ENCODE measurements at regions not wholly inside any gene's neighbourhood (a gene's known extent, or its start where the extent isn't known, plus 50 kb on each side); places are given as distances from the start of the nearest gene placed in this dataset.

GRCh38 chr1:217027403-217028080 lies 304.3 kb upstream of the ESRRG start:
- no peak overlapping the region for H3K4me3 ChIP-seq (ENCODE audit: low read length)
- ChIA-PET POLR2A (no interaction called here), CTCF (no interaction called here)
- H3K27ac Mint-ChIP-seq, result no peak overlapping the region
- peaks cover 0 to 8% (median 6%) of the 10 kb centered on the region in 5 donors for H3K9me3 Mint-ChIP-seq
- H3K27ac ChIP-seq (ENCODE audit: low read depth, low read length), result no peak overlapping the region
- no peaks in the 10 kb centered on the region for H3K4me1 Mint-ChIP-seq
- H3K36me3 ChIP-seq (ENCODE audit: insufficient read depth, low read length), result no peaks in the 10 kb centered on the region
- H3K9me3 ChIP-seq (ENCODE audit: low read length), result no peaks in the 10 kb centered on the region
- no peaks in the 10 kb centered on the region for H3K36me3 Mint-ChIP-seq
- no peak overlapping the region for H3K4me3 Mint-ChIP-seq
- H3K27me3 Mint-ChIP-seq, result no peaks in the 10 kb centered on the region
- H3K4me1 ChIP-seq (ENCODE audit: insufficient read depth, low read length), result no peaks in the 10 kb centered on the region
- H3K27me3 ChIP-seq (ENCODE audit: insufficient read depth, low read length, poor library complexity, severe bottlenecking), result no peaks in the 10 kb centered on the region
- no peak for DNase-seq

GRCh38 chr1:217026531-217026930 lies 303.3 kb upstream of the ESRRG start:
- DNase-seq, result no peak
- no peaks in the 10 kb centered on the region for H3K36me3 Mint-ChIP-seq
- H3K4me3 ChIP-seq (ENCODE audit: low read length), result no peak overlapping the region
- CTCF ChIA-PET, result no interaction called here
- no peaks in the 10 kb centered on the region for H3K4me1 ChIP-seq (ENCODE audit: insufficient read depth, low read length)
- peaks cover 0 to 8% (median 6%) of the 10 kb centered on the region in 5 donors for H3K9me3 Mint-ChIP-seq
- no peak overlapping the region for H3K27ac ChIP-seq (ENCODE audit: low read depth, low read length)
- H3K27ac Mint-ChIP-seq, result no peak overlapping the region
- no peaks in the 10 kb centered on the region for H3K4me1 Mint-ChIP-seq
- H3K9me3 ChIP-seq (ENCODE audit: low read length), result no peaks in the 10 kb centered on the region
- H3K4me3 Mint-ChIP-seq, result no peak overlapping the region
- H3K27me3 ChIP-seq (ENCODE audit: insufficient read depth, low read length, poor library complexity, severe bottlenecking), result no peaks in the 10 kb centered on the region
- H3K36me3 ChIP-seq (ENCODE audit: insufficient read depth, low read length), result no peaks in the 10 kb centered on the region
- H3K27me3 Mint-ChIP-seq, result no peaks in the 10 kb centered on the region
- POLR2A ChIA-PET, result no interaction called here

DNA sequence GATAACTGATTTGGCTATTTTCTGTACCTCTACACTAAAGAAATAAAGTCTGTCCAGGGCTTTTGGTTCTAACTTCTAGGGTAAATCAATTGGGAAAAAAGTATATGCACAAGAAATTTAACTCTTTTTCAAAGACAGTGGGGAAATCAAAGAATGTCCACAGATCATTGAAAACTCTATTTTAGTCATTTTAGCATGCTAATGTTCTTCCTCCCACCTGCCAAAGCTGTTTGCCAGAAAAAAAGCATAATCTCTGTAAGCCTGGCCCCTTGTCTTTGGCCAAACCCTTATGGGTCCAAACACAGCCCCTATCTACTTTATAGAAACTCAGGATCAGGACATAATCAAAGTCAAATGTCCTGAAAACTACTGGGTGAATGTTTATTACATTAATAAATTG lies 302.2 kb upstream of the ESRRG start:
- no peaks in the 10 kb centered on the region for H3K27me3 Mint-ChIP-seq
- H3K4me1 Mint-ChIP-seq, result no peaks in the 10 kb centered on the region
- Histone ChIP-seq H3K36me3 (ENCODE audit: insufficient read depth, low read length) (no peaks in the 10 kb centered on the region), H3K9me3 (ENCODE audit: low read length) (no peaks in the 10 kb centered on the region), H3K27ac (ENCODE audit: low read depth, low read length) (no peak overlapping the region), H3K27me3 (ENCODE audit: insufficient read depth, low read length, poor library complexity, severe bottlenecking) (no peaks in the 10 kb centered on the region), H3K4me1 (ENCODE audit: insufficient read depth, low read length) (no peaks in the 10 kb centered on the region), H3K4me3 (ENCODE audit: low read length) (no peak overlapping the region)
- ChIA-PET POLR2A (no interaction called here), CTCF (no interaction called here)
- DNase-seq, result no peak
- H3K27ac Mint-ChIP-seq, result no peak overlapping the region
- H3K36me3 Mint-ChIP-seq, result no peaks in the 10 kb centered on the region
- H3K4me3 Mint-ChIP-seq, result no peak overlapping the region
- peaks cover 0 to 8% (median 6%) of the 10 kb centered on the region in 5 donors for H3K9me3 Mint-ChIP-seq

GRCh38 chr1:217024911-217025310 lies 301.7 kb upstream of the ESRRG start:
- H3K9me3 Mint-ChIP-seq, result peaks cover 0 to 11% (median 4%) of the 10 kb centered on the region in 5 donors
- H3K4me1 ChIP-seq (ENCODE audit: insufficient read depth, low read length), result no peaks in the 10 kb centered on the region
- H3K4me3 Mint-ChIP-seq, result no peak overlapping the region
- H3K36me3 Mint-ChIP-seq, result no peaks in the 10 kb centered on the region
- no peaks in the 10 kb centered on the region for H3K27me3 ChIP-seq (ENCODE audit: insufficient read depth, low read length, poor library complexity, severe bottlenecking)
- H3K4me3 ChIP-seq (ENCODE audit: low read length), result no peak overlapping the region
- H3K27me3 Mint-ChIP-seq, result no peaks in the 10 kb centered on the region
- ChIA-PET CTCF (no interaction called here), POLR2A (no interaction called here)
- H3K4me1 Mint-ChIP-seq, result no peaks in the 10 kb centered on the region
- H3K9me3 ChIP-seq (ENCODE audit: low read length), result no peaks in the 10 kb centered on the region
- no peak overlapping the region for H3K27ac Mint-ChIP-seq
- H3K36me3 ChIP-seq (ENCODE audit: insufficient read depth, low read length), result no peaks in the 10 kb centered on the region
- DNase-seq, result no peak
- H3K27ac ChIP-seq (ENCODE audit: low read depth, low read length), result no peak overlapping the region

DNA sequence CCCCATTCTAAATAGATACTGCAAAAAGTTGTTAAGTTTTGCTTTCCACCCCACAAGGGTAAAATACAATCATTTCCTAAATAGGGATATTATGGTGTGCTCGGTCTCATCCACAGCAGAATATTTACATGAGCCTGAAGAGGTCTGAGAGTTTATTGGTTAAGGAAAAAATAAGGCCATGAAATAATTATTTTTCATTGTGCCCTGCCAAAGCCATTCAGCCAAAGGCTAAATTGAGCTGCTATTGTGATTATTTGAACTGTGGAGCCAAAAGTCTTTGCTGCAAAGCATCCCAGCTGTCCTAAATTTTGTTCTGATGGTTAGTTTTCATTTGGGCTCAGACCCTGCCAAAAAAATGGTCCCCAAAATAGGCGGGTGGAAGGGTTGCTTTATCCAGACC lies 298.7 kb upstream of the ESRRG start:
- ChIA-PET POLR2A (no interaction called here), CTCF (no interaction called here)
- H3K4me1 ChIP-seq (ENCODE audit: insufficient read depth, low read length), result no peaks in the 10 kb centered on the region
- no peaks in the 10 kb centered on the region for H3K4me1 Mint-ChIP-seq
- H3K27ac ChIP-seq (ENCODE audit: low read depth, low read length), result no peak overlapping the region
- no peaks in the 10 kb centered on the region for H3K9me3 ChIP-seq (ENCODE audit: low read length)
- H3K4me3 Mint-ChIP-seq, result no peak overlapping the region
- no peak overlapping the region for H3K4me3 ChIP-seq (ENCODE audit: low read length)
- no peaks in the 10 kb centered on the region for H3K36me3 ChIP-seq (ENCODE audit: insufficient read depth, low read length)
- H3K27me3 Mint-ChIP-seq, result no peaks in the 10 kb centered on the region
- H3K36me3 Mint-ChIP-seq, result no peaks in the 10 kb centered on the region
- no peaks in the 10 kb centered on the region for H3K27me3 ChIP-seq (ENCODE audit: insufficient read depth, low read length, poor library complexity, severe bottlenecking)
- peaks cover 0 to 12% (median 2%) of the 10 kb centered on the region in 5 donors for H3K9me3 Mint-ChIP-seq
- H3K27ac Mint-ChIP-seq, result no peak overlapping the region
- DNase-seq, result no peak

- H3K27me3 ChIP-seq (ENCODE audit: insufficient read depth, low read length, poor library complexity, severe bottlenecking), result no peaks in the 10 kb centered on the region
- H3K36me3 ChIP-seq (ENCODE audit: insufficient read depth, low read length), result no peaks in the 10 kb centered on the region
- no peaks in the 10 kb centered on the region for H3K4me1 Mint-ChIP-seq
- no peaks in the 10 kb centered on the region for H3K4me1 ChIP-seq (ENCODE audit: insufficient read depth, low read length)
- no peak overlapping the region for H3K4me3 ChIP-seq (ENCODE audit: low read length)
- H3K9me3 ChIP-seq (ENCODE audit: low read length), result no peaks in the 10 kb centered on the region
- no peaks in the 10 kb centered on the region for H3K36me3 Mint-ChIP-seq
- no peak overlapping the region for H3K27ac Mint-ChIP-seq
- H3K4me3 Mint-ChIP-seq, result no peak overlapping the region
- peaks cover 0 to 12% (median 2%) of the 10 kb centered on the region in 5 donors for H3K9me3 Mint-ChIP-seq
- H3K27me3 Mint-ChIP-seq, result no peaks in the 10 kb centered on the region
- DNase-seq, result no peak
- H3K27ac ChIP-seq (ENCODE audit: low read depth, low read length), result no peak overlapping the region
- ChIA-PET CTCF (no interaction called here), POLR2A (no interaction called here)
These were observed 298.2 kb upstream of the ESRRG start for GRCh38 chr1:217021400-217021799.

DNA sequence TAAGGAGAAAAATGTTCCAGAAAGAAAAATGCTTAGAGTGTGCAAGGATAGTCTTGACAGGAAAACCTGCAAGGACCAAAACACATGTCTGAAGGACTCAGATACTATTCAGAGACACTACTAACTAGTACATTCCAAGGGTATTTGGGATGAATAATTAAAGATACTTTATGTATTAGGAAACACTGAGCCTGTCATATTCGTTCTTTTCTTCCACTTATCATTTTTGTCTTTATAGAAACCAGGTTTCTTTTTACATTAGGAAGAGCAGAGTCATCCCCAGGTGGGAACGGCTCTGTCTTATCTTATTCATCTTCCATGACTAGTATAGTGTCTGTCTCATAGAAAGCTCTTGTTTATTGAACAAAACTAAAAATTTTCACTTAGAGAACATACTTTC lies 296.2 kb upstream of the ESRRG start:
- H3K36me3 ChIP-seq (ENCODE audit: insufficient read depth, low read length), result no peaks in the 10 kb centered on the region
- peaks cover 0 to 5% (median 0%) of the 10 kb centered on the region in 5 donors for H3K9me3 Mint-ChIP-seq
- no peaks in the 10 kb centered on the region for H3K27me3 Mint-ChIP-seq
- no peak overlapping the region for H3K4me3 Mint-ChIP-seq
- no peak overlapping the region for H3K27ac Mint-ChIP-seq
- CTCF ChIA-PET, result no interaction called here
- H3K4me1 ChIP-seq (ENCODE audit: insufficient read depth, low read length), result no peaks in the 10 kb centered on the region
- H3K9me3 ChIP-seq (ENCODE audit: low read length), result no peaks in the 10 kb centered on the region
- no peak for DNase-seq
- H3K36me3 Mint-ChIP-seq, result no peaks in the 10 kb centered on the region
- H3K27ac ChIP-seq (ENCODE audit: low read depth, low read length), result no peak overlapping the region
- H3K4me1 Mint-ChIP-seq, result no peaks in the 10 kb centered on the region
- H3K27me3 ChIP-seq (ENCODE audit: insufficient read depth, low read length, poor library complexity, severe bottlenecking), result no peaks in the 10 kb centered on the region
- no peak overlapping the region for H3K4me3 ChIP-seq (ENCODE audit: low read length)
- POLR2A ChIA-PET, result interaction anchor here (0.5 kb wide), 1 partner anchor 16 kb away, joined by 3 read pairs; no protein-coding TSS in a partner anchor

GRCh38 chr1:217018648-217019047 lies 295.4 kb upstream of the ESRRG start:
- no peak for DNase-seq
- no peak overlapping the region for H3K27ac Mint-ChIP-seq
- no peaks in the 10 kb centered on the region for H3K4me1 Mint-ChIP-seq
- Histone ChIP-seq H3K36me3 (ENCODE audit: insufficient read depth, low read length) (no peaks in the 10 kb centered on the region), H3K9me3 (ENCODE audit: low read length) (no peaks in the 10 kb centered on the region), H3K4me3 (ENCODE audit: low read length) (no peak overlapping the region), H3K27me3 (ENCODE audit: insufficient read depth, low read length, poor library complexity, severe bottlenecking) (no peaks in the 10 kb centered on the region), H3K27ac (ENCODE audit: low read depth, low read length) (no peak overlapping the region), H3K4me1 (ENCODE audit: insufficient read depth, low read length) (no peaks in the 10 kb centered on the region)
- POLR2A ChIA-PET, result no interaction called here
- no peaks in the 10 kb centered on the region for H3K27me3 Mint-ChIP-seq
- no peaks in the 10 kb centered on the region for H3K36me3 Mint-ChIP-seq
- peaks cover 0 to 5% (median 0%) of the 10 kb centered on the region in 5 donors for H3K9me3 Mint-ChIP-seq
- no peak overlapping the region for H3K4me3 Mint-ChIP-seq
- CTCF ChIA-PET, result no interaction called here

DNA sequence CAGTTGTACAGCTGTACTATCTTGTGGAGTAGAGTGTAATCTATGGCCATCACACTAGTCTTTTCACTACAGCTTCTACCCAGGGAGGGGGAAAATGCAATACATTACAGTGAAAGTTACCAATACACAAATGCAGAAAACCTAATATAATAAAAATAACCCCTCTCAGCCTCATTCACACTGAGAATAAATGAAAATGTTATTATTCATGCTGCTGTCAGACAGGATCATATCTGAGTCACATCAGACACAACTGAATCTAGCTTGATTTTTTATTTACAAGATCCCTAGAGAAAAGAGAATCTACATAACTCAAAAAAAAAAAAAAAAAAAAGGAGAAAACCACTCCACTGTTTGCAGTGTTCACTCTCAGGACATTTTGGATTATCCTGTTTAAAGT lies 293.9 kb upstream of the ESRRG start:
- H3K27me3 ChIP-seq (ENCODE audit: insufficient read depth, low read length, poor library complexity, severe bottlenecking), result no peaks in the 10 kb centered on the region
- H3K27me3 Mint-ChIP-seq, result no peaks in the 10 kb centered on the region
- CTCF ChIA-PET, result no interaction called here
- peaks cover 0 to 5% (median 0%) of the 10 kb centered on the region in 5 donors for H3K9me3 Mint-ChIP-seq
- H3K4me1 ChIP-seq (ENCODE audit: insufficient read depth, low read length), result no peaks in the 10 kb centered on the region
- POLR2A ChIA-PET, result no interaction called here
- H3K4me1 Mint-ChIP-seq, result no peaks in the 10 kb centered on the region
- no peak overlapping the region for H3K27ac Mint-ChIP-seq
- DNase-seq, result no peak
- no peak overlapping the region for H3K4me3 Mint-ChIP-seq
- no peaks in the 10 kb centered on the region for H3K36me3 Mint-ChIP-seq
- H3K9me3 ChIP-seq (ENCODE audit: low read length), result no peaks in the 10 kb centered on the region
- no peaks in the 10 kb centered on the region for H3K36me3 ChIP-seq (ENCODE audit: insufficient read depth, low read length)
- no peak overlapping the region for H3K27ac ChIP-seq (ENCODE audit: low read depth, low read length)
- no peak overlapping the region for H3K4me3 ChIP-seq (ENCODE audit: low read length)
